ENCODE measurements at regions not wholly inside any gene's neighbourhood (a gene's known extent, or its start where the extent isn't known, plus 50 kb on each side); places are given as distances from the start of the nearest gene placed in this dataset.

DNA sequence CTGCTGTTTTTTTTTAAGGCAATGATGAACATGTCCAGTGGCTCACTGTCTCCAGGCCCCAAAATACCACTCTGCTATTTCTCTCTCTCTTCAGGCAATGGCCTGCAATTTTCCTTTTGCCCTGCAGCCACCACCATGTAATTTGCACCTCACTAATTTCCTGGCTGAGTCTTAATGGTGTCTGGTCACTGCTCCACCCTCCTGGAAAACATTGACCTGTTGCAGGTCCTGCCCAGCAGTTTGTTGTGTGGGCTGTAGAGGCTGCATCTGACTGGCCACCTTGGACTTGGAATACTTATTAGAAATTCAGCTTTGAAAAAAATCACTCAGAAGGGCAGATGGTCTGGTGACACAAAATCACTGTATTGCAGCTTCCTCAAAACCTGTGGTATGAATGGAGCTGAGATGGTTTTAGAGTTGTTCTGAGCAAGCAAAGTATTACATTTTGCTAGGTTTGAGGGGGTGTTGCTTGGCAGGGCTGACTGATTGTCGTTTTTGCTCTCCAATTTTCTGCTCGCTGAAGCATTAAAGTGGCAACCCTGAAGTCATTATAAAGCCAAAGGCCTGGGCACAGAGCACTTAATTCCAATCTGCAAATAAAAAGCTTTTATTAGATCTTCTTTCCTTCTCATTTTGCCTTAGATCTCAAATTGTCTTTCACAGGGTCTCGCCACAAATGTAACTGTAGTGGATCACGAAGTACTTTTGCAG is 134.8 kb downstream of the TMEM174 start:
- no peak for DNase-seq (ENCODE audit: extremely low read depth, low read depth)
- TF ChIP-seq, protein P1, sequence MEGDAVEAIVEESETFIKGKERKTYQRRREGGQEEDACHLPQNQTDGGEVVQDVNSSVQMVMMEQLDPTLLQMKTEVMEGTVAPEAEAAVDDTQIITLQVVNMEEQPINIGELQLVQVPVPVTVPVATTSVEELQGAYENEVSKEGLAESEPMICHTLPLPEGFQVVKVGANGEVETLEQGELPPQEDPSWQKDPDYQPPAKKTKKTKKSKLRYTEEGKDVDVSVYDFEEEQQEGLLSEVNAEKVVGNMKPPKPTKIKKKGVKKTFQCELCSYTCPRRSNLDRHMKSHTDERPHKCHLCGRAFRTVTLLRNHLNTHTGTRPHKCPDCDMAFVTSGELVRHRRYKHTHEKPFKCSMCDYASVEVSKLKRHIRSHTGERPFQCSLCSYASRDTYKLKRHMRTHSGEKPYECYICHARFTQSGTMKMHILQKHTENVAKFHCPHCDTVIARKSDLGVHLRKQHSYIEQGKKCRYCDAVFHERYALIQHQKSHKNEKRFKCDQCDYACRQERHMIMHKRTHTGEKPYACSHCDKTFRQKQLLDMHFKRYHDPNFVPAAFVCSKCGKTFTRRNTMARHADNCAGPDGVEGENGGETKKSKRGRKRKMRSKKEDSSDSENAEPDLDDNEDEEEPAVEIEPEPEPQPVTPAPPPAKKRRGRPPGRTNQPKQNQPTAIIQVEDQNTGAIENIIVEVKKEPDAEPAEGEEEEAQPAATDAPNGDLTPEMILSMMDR (IDR thresholded peaks at IDR 0.05; ENCODE audit: low read depth, low read length, missing control alignments): no peak
- no peak overlapping the region for H3K4me3 ChIP-seq (replicated peaks; ENCODE audit: low read depth, low read length)

- TF ChIP-seq, protein P1 (IDR thresholded peaks at IDR 0.05; ENCODE audit: low read depth, low read length, missing control alignments): no peak
- no peak for DNase-seq (ENCODE audit: extremely low read depth, low read depth)
- no peak overlapping the region for H3K4me3 ChIP-seq (replicated peaks; ENCODE audit: low read depth, low read length)
Observed at GRCh38 chr5:73306741-73307275, 133.8 kb downstream of the TMEM174 start.

DNA sequence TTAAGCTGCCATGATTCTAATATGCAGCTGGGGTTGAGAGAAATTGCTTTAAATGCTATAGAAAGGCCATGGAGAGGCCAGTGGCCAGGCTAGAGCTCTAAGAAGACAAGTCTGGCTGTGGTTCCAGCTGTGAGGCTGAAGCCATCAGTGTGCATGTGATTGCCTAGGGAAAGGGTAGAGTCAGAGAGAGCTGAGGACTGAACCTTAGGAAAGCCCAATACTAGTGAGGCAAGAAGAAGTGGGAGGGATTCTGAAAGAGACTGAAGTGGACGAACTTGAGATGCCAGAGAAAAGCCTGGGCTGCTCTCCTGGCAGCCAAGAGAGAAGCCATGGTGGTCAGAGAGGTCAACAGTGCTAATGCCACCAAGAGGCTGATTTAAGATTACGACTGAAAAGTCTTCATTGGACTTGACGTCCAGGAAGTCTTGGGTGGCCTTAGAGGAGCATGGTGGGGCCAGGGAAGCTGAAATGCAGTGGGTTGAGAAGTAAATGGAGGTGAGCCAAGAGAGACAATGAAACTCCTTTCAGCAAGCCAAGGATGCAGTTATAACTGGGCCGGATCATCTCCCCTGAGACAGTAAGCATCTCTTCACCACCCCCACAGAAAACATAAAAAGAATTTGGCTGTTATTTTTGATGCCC is 133.2 kb downstream of the TMEM174 start:
- no peak for DNase-seq (ENCODE audit: extremely low read depth, low read depth)
- no peak overlapping the region for H3K4me3 ChIP-seq (replicated peaks; ENCODE audit: low read depth, low read length)
- TF ChIP-seq, protein P1 (IDR thresholded peaks at IDR 0.05; ENCODE audit: low read depth, low read length, missing control alignments): no peak

GRCh38 chr5:73305386-73305785 is 132.4 kb downstream of the TMEM174 start:
- DNase-seq (ENCODE audit: extremely low read depth, low read depth): no peak
- H3K4me3 ChIP-seq (replicated peaks; ENCODE audit: low read depth, low read length): no peak overlapping the region
- TF ChIP-seq, protein P1 (IDR thresholded peaks at IDR 0.05; ENCODE audit: low read depth, low read length, missing control alignments): no peak

DNA sequence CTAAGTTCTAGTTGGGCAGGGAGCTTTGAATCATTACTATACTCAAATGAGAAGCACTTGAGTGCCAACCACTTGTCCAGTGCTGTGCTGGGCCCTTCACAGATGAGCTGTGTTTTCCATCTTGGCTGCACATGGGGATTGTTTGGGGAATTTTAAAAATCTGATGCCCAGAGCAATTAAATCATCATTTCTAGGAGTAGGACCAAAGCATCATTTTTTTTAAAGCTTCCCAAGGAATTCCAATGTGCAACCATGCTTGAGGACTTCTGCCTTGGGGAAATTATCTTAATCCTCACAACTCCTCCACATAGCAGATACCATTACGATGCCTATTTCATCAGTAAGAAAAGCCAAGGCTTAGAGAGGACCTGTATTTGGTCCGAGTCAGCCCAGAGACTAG is 131.4 kb downstream of the TMEM174 start:
- DNase-seq (ENCODE audit: extremely low read depth, low read depth): no peak
- TF ChIP-seq, protein P1 (IDR thresholded peaks at IDR 0.05; ENCODE audit: low read depth, low read length, missing control alignments): no peak
- no peak overlapping the region for H3K4me3 ChIP-seq (replicated peaks; ENCODE audit: low read depth, low read length)

DNA sequence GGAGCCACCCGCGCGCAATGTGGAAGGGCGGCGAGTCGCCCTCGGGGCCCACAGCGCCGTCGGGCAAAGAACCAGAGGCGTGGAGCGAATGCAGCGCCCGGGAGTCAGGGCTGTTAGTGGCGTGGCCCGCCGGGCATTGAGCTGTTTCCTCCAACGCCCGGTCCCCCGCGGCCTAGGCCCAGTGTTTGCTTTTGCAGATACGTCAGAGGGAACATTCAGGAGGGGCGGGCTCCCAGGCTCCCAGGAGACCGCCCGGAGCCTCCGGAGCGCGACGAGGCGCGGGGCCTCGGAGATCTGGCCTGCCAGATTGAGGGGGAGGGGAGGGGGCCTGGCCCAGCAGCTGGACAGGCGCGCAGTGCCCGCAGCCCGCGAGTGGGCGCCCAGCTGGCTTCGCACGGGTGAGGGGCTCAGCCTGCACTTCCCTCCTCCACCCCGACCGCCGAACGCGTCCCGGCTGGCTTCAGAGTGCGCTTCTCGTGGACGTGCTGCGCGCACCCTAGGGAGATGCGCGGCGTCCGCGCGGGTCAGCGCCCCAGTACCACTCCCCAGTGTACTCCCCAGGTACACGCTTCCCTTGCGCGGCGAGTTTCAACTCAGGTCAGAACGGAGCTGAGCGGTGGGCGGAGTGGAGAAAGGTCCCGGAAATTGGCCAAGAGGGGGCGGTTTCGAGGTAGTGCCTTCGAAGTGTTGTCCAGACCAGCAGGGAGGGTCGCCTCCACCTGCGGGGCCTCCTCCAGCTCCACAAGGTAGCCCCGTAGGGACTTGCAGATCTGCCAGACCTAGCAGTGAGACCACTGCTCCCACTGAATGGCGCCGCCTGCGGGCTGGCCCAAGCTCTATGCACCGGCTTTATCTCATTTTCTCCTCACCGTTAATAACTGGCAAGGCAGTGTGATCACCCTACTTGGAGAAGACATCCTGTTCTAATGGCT is 130.4 kb downstream of the TMEM174 start:
- no peak for DNase-seq (ENCODE audit: extremely low read depth, low read depth)
- TF ChIP-seq, protein P1 (IDR thresholded peaks at IDR 0.05; ENCODE audit: low read depth, low read length, missing control alignments): no peak
- H3K4me3 ChIP-seq (replicated peaks; ENCODE audit: low read depth, low read length): no peak overlapping the region
